ENCODE measurements at regions not wholly inside any gene's neighbourhood (a gene's known extent, or its start where the extent isn't known, plus 50 kb on each side); places are given as distances from the start of the nearest gene placed in this dataset.

GRCh38 chr4:62235911-62236310, 1035.8 kb downstream of the ADGRL3 start:
- no peaks in the 10 kb centered on the region for H3K27me3 ChIP-seq
- H3K27ac ChIP-seq = no peak overlapping the region
- no peak for TF ChIP-seq CTCF (IDR thresholded peaks at IDR 0.05)
- H3K9me3 ChIP-seq = peaks cover 0 to 3% of the 10 kb centered on the region in 2 donors
- ATAC-seq (no peak), DNase-seq (no peak)
- no peak overlapping the region for H3K4me3 ChIP-seq
- intact Hi-C loops (cut with DNase I) = no loop called here
- no peaks in the 10 kb centered on the region for H3K36me3 ChIP-seq
- H3K4me1 ChIP-seq = no peaks in the 10 kb centered on the region

- DNase-seq (no peak), ATAC-seq (no peak)
- no peak overlapping the region for H3K4me3 ChIP-seq
- H3K9me3 ChIP-seq = no peaks in the 10 kb centered on the region
- intact Hi-C loops (cut with DNase I) = no loop called here
- H3K27ac ChIP-seq = no peak overlapping the region
- TF ChIP-seq CTCF (IDR thresholded peaks at IDR 0.05) = no peak
- no peaks in the 10 kb centered on the region for H3K27me3 ChIP-seq
- H3K4me1 ChIP-seq = no peaks in the 10 kb centered on the region
- no peaks in the 10 kb centered on the region for H3K36me3 ChIP-seq
Observed at GRCh38 chr4:62232814-62233213, 1032.7 kb downstream of the ADGRL3 start.

GRCh38 chr4:62231994-62232393, 1031.9 kb downstream of the ADGRL3 start:
- ATAC-seq (no peak), DNase-seq (no peak)
- H3K4me1 ChIP-seq = no peaks in the 10 kb centered on the region
- H3K4me3 ChIP-seq = no peak overlapping the region
- no peaks in the 10 kb centered on the region for H3K27me3 ChIP-seq
- intact Hi-C loops (cut with DNase I) = no loop called here
- H3K36me3 ChIP-seq = no peaks in the 10 kb centered on the region
- TF ChIP-seq CTCF (IDR thresholded peaks at IDR 0.05) = no peak
- no peak overlapping the region for H3K27ac ChIP-seq
- no peaks in the 10 kb centered on the region for H3K9me3 ChIP-seq

GRCh38 chr4:62226082-62226481, 1026.0 kb downstream of the ADGRL3 start:
- Histone ChIP-seq H3K27me3 (no peaks in the 10 kb centered on the region), H3K36me3 (no peaks in the 10 kb centered on the region), H3K27ac (no peak overlapping the region), H3K4me3 (no peak overlapping the region), H3K9me3 (no peaks in the 10 kb centered on the region), H3K4me1 (no peaks in the 10 kb centered on the region)
- TF ChIP-seq CTCF (IDR thresholded peaks at IDR 0.05) = no peak
- no peak for DNase-seq
- no peak for ATAC-seq
- intact Hi-C loops (cut with DNase I) = no loop called here

- H3K36me3 ChIP-seq = no peaks in the 10 kb centered on the region
- H3K27me3 ChIP-seq = no peaks in the 10 kb centered on the region
- no peaks in the 10 kb centered on the region for H3K9me3 ChIP-seq
- no peak overlapping the region for H3K4me3 ChIP-seq
- H3K27ac ChIP-seq = no peak overlapping the region
- intact Hi-C loops (cut with DNase I) = no loop called here
- no peaks in the 10 kb centered on the region for H3K4me1 ChIP-seq
- TF ChIP-seq CTCF (IDR thresholded peaks at IDR 0.05) = no peak
- no peak for DNase-seq
- ATAC-seq = no peak
Observed at GRCh38 chr4:62222121-62222520, 1022.0 kb downstream of the ADGRL3 start.
